Retinal pigment epithelial cell (primary cell): ENCODE measurements at regions not wholly inside any gene's neighbourhood (a gene's known extent, or its start where the extent isn't known, plus 50 kb on each side); places are given as distances from the start of the nearest gene placed in this dataset.

Source experiments
- DNase-seq: peaks from one replicate; pipeline ENCODE4 v3.0.0-alpha.2; 2010; ENCODE audit warnings: low read depth
- H3K4me3 ChIP-seq: 2 replicates; pipeline ENCODE4 v1.5.1; 2011; ENCODE audit warnings: mild to moderate bottlenecking, low read length, control low read depth, moderate library complexity
- TF ChIP-seq, protein P1 (sequence below): conservative IDR thresholded peaks from 2 replicates; pipeline ENCODE4 v1.5.1; 2011; ENCODE audit warnings: low read depth, low read length, control low read depth, inconsistent platforms

DNA sequence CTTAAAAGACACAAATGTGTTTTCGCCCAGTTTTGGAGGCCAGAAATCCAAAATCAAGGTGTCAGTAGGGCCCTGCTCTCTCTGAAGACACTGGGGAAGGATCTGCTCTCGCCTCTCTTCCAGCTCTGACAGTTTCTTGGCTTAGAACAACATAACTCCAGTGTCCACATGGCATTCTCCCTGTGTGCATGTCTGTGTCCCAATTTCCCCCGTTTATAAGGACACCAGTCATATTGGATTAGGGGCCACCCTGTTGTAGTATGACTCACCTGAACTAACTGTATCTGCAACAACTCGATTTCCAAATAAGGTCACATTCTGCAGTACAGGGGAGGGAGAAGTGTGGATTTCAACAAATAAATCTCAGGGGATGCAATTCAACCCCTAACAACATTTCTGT, 263.2 kb downstream of the SS18 start:
- no peak overlapping the region for H3K4me3 ChIP-seq
- DNase-seq, result no peak
- TF ChIP-seq, protein P1, sequence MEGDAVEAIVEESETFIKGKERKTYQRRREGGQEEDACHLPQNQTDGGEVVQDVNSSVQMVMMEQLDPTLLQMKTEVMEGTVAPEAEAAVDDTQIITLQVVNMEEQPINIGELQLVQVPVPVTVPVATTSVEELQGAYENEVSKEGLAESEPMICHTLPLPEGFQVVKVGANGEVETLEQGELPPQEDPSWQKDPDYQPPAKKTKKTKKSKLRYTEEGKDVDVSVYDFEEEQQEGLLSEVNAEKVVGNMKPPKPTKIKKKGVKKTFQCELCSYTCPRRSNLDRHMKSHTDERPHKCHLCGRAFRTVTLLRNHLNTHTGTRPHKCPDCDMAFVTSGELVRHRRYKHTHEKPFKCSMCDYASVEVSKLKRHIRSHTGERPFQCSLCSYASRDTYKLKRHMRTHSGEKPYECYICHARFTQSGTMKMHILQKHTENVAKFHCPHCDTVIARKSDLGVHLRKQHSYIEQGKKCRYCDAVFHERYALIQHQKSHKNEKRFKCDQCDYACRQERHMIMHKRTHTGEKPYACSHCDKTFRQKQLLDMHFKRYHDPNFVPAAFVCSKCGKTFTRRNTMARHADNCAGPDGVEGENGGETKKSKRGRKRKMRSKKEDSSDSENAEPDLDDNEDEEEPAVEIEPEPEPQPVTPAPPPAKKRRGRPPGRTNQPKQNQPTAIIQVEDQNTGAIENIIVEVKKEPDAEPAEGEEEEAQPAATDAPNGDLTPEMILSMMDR, result no peak

DNA sequence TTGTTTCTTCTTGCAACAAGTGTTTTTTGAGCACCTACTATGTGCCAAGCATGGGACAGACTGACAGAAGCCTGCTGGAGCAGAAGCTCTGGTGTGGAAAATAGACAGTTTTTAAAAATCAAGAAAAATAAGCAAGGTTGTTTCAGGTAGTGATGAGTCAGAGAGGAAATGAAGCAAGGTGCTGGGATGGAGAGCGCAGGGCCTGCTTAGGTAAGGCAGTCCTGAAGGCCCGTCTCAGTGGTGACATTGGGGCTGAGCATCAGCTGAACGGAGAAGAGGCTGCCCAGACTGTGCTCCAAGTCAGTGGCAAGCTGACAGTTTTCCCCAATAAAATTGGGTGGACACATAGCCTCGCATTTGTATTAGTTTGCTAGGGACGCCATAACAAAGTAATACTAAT, 263.6 kb downstream of the SS18 start:
- TF ChIP-seq, protein P1, result no peak
- no peak for DNase-seq
- H3K4me3 ChIP-seq, result no peak overlapping the region

DNA sequence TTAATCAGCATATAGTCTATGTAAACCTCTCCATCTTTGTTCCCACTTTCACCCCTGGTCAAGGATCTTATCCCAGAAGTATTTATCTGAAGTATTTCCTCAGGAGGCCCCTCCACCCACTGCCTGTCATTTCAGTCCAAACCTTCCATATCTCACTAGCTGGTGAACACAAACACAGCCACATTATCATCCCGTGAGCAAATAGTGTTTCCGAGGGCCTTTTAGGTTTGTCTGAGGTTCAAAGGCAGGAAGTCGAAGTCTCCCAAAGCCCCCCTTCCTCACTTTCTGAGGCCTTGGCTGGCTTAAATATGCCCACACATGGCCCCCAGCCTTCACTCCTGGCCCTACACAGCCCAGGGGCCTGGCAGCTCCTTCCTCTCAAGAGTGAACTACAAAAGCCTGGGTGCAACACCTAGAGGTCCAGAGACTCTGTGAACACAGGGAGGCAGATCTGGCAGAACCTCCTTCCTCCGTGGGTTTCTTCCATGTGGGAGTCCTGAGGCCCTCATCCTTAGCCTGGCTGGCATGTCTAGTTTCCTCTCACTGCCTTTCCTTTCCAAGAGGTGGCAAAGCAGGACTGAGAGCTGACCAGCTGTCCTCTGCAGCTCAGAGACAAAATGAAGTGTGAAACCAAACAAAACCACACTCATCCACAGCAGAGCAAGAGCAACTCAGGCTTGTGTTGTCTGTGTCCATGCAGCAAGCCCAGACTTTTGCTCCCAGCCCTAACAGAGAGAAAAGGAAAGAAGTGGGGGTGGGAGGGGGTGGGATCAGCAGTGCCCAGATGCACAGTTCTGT, 264.2 kb downstream of the SS18 start:
- TF ChIP-seq, protein P1, result no peak
- DNase-seq, result no peak
- no peak overlapping the region for H3K4me3 ChIP-seq

DNA sequence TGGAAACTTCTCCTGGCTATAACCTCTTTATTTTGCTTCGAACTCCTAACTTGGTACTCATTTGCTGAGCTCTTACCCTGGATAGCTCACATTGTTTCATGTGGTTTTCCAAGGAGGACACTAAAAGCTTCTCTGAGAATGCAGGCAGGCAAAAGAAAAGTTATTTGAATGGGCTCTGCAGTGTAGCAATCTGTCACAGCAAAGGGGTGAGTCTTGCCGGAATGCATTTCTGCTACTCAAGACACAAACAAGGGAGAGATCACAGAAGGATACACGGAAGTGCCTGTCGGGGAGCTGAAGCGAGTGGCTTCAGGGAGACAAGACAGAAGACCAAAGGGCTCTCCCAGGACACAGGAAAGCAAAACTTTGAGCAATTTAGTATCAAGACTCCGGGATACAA, 265.4 kb downstream of the SS18 start:
- H3K4me3 ChIP-seq, result no peak overlapping the region
- TF ChIP-seq, protein P1, result no peak
- DNase-seq, result no peak

DNA sequence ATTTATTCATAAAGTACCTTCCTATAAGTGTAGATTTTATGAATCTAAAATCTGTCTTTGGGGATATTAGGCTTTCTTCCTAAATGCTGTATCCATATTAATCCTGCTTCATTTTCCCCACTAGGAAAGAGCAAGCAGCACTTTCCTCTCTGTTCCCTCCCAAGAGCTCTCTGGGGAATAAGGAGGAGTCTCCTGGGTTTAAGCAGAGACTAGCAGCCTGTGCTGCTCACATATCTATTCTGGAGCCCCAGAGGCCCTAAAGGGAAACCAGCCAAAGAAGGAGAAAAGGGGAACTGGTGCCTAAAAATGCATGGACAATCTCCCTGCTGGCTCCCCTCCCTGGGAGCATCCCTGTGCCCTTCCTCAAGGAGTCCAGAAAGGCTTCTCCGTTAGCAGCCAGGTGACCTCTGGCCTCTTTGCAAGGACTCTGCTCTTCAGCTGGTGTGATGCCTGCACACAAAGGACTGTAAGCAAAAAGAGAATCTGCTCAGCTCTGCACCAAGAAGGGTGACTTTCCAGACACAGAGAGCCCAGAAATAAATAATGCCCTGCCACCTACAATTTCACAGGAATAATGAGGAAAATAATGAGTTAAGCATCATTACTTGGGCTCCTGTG, 270.6 kb downstream of the SS18 start:
- no peak for DNase-seq
- TF ChIP-seq, protein P1, result no peak
- H3K4me3 ChIP-seq, result no peak overlapping the region

DNA sequence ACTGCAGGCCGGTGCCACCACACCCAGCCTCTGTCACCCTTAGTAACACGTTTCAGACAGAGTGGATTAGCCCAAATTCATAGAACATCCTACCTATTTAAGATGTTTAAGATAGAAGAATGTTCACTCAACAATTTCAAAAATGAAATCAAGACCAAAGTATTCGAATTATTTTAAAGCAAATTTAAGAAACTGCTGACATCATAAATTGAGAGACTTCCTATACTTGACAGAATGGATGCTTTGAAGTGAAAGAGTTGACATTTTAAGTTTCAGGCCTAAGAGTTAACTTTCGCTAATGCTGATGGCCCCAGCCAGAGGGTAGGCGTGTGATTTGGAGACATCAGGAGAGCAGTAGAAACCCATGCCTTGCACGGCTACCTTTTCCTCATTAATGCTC, 271.9 kb downstream of the SS18 start:
- TF ChIP-seq, protein P1, result no peak
- DNase-seq, result no peak
- no peak overlapping the region for H3K4me3 ChIP-seq

DNA sequence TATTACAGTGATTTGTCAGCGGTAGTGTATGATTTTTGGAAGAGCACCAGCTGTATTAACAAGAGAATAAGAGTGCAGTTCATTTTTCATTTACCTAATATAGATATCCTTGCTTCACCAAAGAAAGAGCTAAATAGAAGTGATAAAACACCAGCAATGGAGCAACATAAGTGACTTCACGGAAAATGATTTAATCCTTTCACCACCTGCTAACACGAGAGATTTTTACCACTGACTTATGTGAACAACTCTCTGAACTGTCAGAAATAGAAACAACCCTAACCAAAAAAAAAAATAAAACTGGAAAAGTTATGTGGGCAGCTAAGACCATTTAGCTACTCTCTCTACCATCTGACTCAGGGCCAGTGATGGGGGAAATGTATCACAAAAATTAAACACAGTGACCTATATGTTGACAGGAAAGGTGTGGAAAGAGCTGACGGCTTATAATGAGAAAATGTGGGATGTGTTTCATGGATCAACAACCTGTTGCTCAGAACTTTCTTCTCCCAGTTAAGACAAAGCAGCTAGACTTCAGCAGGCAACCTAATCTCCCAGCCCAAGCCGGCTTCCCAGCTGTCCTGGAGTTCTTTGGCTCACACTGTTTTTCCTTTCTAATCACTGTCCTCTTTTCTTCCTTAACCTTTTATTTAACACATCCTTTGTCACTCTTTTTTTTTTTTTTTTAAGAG, 272.7 kb downstream of the SS18 start:
- DNase-seq, result no peak
- TF ChIP-seq, protein P1, result no peak

More for the DNA sequence above, 272.7 kb downstream of the SS18 start:
- H3K4me3 ChIP-seq, result no peak overlapping the region
